Stimulated activated CD4-positive, alpha-beta T cell treated with anti-CD3 and anti-CD28 coated beads, Interleukin-15, amount 100 ng/mL, for 24 hours (primary cell): ENCODE measurements at regions not wholly inside any gene's neighbourhood (a gene's known extent, or its start where the extent isn't known, plus 50 kb on each side); places are given as distances from the start of the nearest gene placed in this dataset.

ENCODE experiments used
- DNase-seq: peaks from one replicate; pipeline ENCODE4 v3.0.0-alpha.2; 2020

- no peak for DNase-seq
These were observed 109.9 kb upstream of the TIAM2 start for GRCh38 chr6:154885214-154885613.

GRCh38 chr6:154886016-154886415, 109.1 kb upstream of the TIAM2 start:
- no peak for DNase-seq

GRCh38 chr6:154886471-154886870, 108.6 kb upstream of the TIAM2 start:
- DNase-seq: no peak

- no peak for DNase-seq
These were observed 108.1 kb upstream of the TIAM2 start for GRCh38 chr6:154887051-154887450.

- DNase-seq: no peak
These were observed 106.5 kb upstream of the TIAM2 start for GRCh38 chr6:154888421-154889295.

- DNase-seq: peak; percentile 11
These were observed 104.2 kb upstream of the TIAM2 start for GRCh38 chr6:154890874-154891273.

GRCh38 chr6:154891901-154892300, 103.2 kb upstream of the TIAM2 start:
- no peak for DNase-seq

- DNase-seq: no peak
These were observed 101.2 kb upstream of the TIAM2 start for GRCh38 chr6:154893917-154894316.

- no peak for DNase-seq
These were observed 100.2 kb upstream of the TIAM2 start for GRCh38 chr6:154894902-154895301.

- DNase-seq: no peak
These were observed 99.3 kb upstream of the TIAM2 start for GRCh38 chr6:154895841-154896240.

- no peak for DNase-seq
These were observed 96.3 kb upstream of the TIAM2 start for GRCh38 chr6:154898821-154899220.

GRCh38 chr6:154899824-154900463, 95.2 kb upstream of the TIAM2 start:
- no peak for DNase-seq

GRCh38 chr6:154901876-154902552, 93.1 kb upstream of the TIAM2 start:
- no peak for DNase-seq

GRCh38 chr6:154907291-154907690, 87.8 kb upstream of the TIAM2 start:
- no peak for DNase-seq

- no peak for DNase-seq
These were observed 86.4 kb upstream of the TIAM2 start for GRCh38 chr6:154908723-154909122.

- DNase-seq: no peak
These were observed 85.8 kb upstream of the TIAM2 start for GRCh38 chr6:154909311-154909710.

GRCh38 chr6:154909821-154910220, 85.3 kb upstream of the TIAM2 start:
- DNase-seq: no peak

GRCh38 chr6:154914288-154914687, 80.8 kb upstream of the TIAM2 start:
- DNase-seq: no peak

GRCh38 chr6:154916857-154917256, 78.3 kb upstream of the TIAM2 start:
- DNase-seq: no peak

GRCh38 chr6:154917941-154918340, 77.2 kb upstream of the TIAM2 start:
- no peak for DNase-seq

- DNase-seq: no peak
These were observed 75.3 kb upstream of the TIAM2 start for GRCh38 chr6:154919806-154920205.

GRCh38 chr6:154920495-154921200, 74.5 kb upstream of the TIAM2 start:
- DNase-seq: no peak

- DNase-seq: no peak
These were observed 73.6 kb upstream of the TIAM2 start for GRCh38 chr6:154921482-154921881.
